ENCODE measurements at regions not wholly inside any gene's neighbourhood (a gene's known extent, or its start where the extent isn't known, plus 50 kb on each side); places are given as distances from the start of the nearest gene placed in this dataset.

DNA sequence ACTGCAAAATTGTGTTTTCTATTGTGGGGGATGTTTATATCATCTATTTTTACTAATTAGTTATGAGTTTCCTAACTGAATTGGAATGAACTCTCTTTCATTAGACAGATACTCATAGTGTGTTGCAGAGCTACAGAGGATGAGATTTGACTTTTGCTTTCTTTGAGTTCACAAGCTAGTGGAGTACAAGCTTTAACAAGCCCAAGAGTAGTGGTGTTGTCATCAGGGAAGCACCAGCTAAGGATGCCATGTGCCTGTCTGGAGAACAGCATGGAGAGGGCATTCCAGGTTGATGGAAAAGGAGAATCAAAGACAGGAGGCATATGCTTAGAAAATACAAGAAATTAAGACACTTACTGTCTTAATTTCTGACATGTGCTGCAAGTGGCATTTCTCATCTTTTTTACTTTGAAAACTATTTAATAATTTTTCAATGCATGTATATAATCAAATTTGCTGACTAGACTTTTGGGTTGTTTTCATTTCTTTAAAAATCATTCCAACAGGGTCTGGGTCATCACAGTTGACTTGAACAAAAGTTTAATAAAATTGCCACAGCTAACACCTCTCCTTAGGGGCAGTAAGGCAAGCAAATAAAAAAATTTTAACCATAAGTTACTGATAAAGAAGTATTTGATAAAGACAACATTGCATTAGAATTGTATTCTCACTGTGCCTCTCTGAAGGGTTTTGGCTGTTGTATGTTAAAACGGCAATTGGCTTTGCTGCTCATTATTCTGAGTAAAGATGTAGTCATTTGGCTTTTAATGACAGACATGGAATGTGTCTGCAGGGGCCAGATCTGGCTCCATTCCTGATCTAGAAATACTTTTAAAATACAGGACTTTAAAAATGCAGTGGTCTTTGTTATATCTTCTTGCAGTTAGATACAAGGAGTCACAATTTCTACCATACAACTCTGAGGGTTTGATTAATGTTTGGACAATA, 323.7 kb upstream of the CDH11 start:
- DNase-seq (ENCODE audit: low read depth in 2 of 2): peak in 1 of 2 donors; percentile 6
- TF ChIP-seq CTCF (IDR thresholded peaks at IDR 0.05; ENCODE audit: low read depth, low read length): no peak
- no peak overlapping the region for H3K4me3 ChIP-seq (replicated peaks in 1 of 2; ENCODE audit: low read depth in 2 of 2, low read length in 2 of 2)

DNA sequence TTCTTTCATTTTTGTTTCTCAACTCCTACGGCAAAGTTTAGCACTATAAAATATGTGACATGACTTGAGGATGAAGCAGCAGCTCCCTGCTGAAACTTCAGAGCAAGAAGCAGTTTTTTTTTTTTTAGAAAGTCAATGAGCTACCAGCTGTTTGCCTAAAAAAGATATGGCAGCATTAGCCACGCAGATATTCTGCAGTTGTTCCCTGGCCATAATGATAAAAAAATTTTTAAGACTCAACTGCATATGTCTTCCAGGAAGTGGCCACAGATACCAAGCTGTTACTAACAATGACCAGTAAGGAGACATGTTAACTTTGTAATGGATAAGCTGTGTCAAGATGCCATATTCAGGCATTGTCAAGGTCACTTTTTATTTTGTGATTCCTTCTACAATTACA, 319.6 kb upstream of the CDH11 start:
- no peak for DNase-seq (ENCODE audit: low read depth in 2 of 2)
- no peak overlapping the region for H3K4me3 ChIP-seq (replicated peaks in 1 of 2; ENCODE audit: low read depth in 2 of 2, low read length in 2 of 2)
- no peak for TF ChIP-seq CTCF (IDR thresholded peaks at IDR 0.05; ENCODE audit: low read depth, low read length)

GRCh38 chr16:65429504-65430181, 307.8 kb upstream of the CDH11 start:
- TF ChIP-seq CTCF (IDR thresholded peaks at IDR 0.05; ENCODE audit: low read depth, low read length): no peak
- DNase-seq (ENCODE audit: low read depth in 2 of 2): no peak
- H3K4me3 ChIP-seq (replicated peaks in 1 of 2; ENCODE audit: low read depth in 2 of 2, low read length in 2 of 2): no peak overlapping the region

DNA sequence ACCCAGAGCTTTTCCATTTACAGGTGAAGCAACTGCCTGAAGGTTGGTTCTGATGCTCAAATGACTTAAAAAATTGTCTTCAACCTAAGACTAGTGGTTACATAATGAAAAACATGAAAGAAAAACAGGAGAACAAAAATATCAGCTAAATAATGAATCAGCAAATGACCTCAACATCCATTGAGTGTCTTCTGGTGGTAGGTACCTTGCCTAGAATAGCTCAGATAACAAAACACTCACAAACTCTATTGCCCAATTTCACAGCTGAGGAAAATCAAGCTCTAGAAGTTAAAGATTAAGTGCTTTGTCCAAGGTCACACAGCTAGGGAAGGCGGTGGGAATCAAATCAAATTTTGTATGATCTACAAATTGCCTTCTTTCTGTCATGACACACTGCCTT, 304.6 kb upstream of the CDH11 start:
- DNase-seq (ENCODE audit: low read depth in 2 of 2): no peak
- no peak for TF ChIP-seq CTCF (IDR thresholded peaks at IDR 0.05; ENCODE audit: low read depth, low read length)
- no peak overlapping the region for H3K4me3 ChIP-seq (replicated peaks in 1 of 2; ENCODE audit: low read depth in 2 of 2, low read length in 2 of 2)

GRCh38 chr16:65422934-65423333, 301.1 kb upstream of the CDH11 start:
- TF ChIP-seq CTCF (IDR thresholded peaks at IDR 0.05; ENCODE audit: low read depth, low read length): no peak
- no peak for DNase-seq (ENCODE audit: low read depth in 2 of 2)
- no peak overlapping the region for H3K4me3 ChIP-seq (replicated peaks in 1 of 2; ENCODE audit: low read depth in 2 of 2, low read length in 2 of 2)

DNA sequence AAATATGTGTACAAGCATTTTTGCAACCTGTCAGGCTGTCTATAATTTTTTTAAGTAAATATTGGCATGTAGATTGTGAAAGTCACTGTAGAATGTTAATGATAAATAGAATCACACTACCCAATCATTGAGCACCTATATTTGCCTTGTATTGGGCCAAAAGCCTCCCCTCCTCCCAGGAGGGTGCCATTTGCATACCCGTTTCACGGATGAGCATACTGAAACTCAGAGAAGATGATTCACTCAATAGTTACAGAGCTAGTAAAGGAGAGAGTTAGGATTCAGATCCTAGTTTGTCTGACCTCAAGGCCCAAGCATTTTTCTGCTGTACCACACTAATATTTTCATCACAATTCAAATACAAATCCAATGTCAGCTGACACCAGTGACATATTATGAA, 299.7 kb upstream of the CDH11 start:
- DNase-seq (ENCODE audit: low read depth in 2 of 2): no peak
- TF ChIP-seq CTCF (IDR thresholded peaks at IDR 0.05; ENCODE audit: low read depth, low read length): no peak
- no peak overlapping the region for H3K4me3 ChIP-seq (replicated peaks in 1 of 2; ENCODE audit: low read depth in 2 of 2, low read length in 2 of 2)

Data from cardiac fibroblast (primary cell).